H1 (cell line): ENCODE measurements at regions not wholly inside any gene's neighbourhood (a gene's known extent, or its start where the extent isn't known, plus 50 kb on each side); places are given as distances from the start of the nearest gene placed in this dataset.

Source experiments
- CTCF ChIA-PET: fragments of 300-600 bp; sonication (Branson Sonifier 250); formaldehyde crosslinking; loops from one replicate; lab custom pipeline; 2021; ENCODE audit not compliant: partially characterized antibody; lab: Charles Lee
- POLR2A ChIA-PET: fragments of 300-600 bp; sonication (Branson Sonifier 250); formaldehyde crosslinking; loops from one replicate; lab custom pipeline; 2021; ENCODE audit warnings: inconsistent platforms; ENCODE audit not compliant: partially characterized antibody; lab: Charles Lee
- DNase-seq, 2 experiments: peaks; one replicate each; pipeline versions ENCODE4 v3.0.0 to v3.0.0-alpha.2; 2010 to 2022; ENCODE audit warnings: low spot score in 2 of 2, low read depth in 1 of 2, mixed read lengths in 1 of 2
- FAIRE-seq: peaks from 2 replicates; lab custom pipeline; 2011; peaks lifted over from hg19 to GRCh38; lab: Jason Lieb, UNC
- H2AFZ ChIP-seq: 2 replicates; pipeline ENCODE4 v1.8.1; 2012; ENCODE audit warnings: low read length, inconsistent platforms
- H2AK5ac ChIP-seq: 2 replicates; pipeline ENCODE4 v1.6.1; 2013; ENCODE audit warnings: low read depth, low read length
- H2BK120ac ChIP-seq: replicated peaks from 2 replicates; pipeline ENCODE3; 2013; ENCODE audit warnings: low read depth, low read length, inconsistent platforms
- H2BK12ac ChIP-seq: 2 replicates; pipeline ENCODE4 v1.6.1; 2013; ENCODE audit warnings: low read depth, low read length
- H2BK15ac ChIP-seq: 2 replicates; pipeline ENCODE4 v1.6.1; 2013; ENCODE audit warnings: low read length
- H2BK20ac ChIP-seq: 2 replicates; pipeline ENCODE4 v1.6.1; 2013; ENCODE audit warnings: low read length
- H2BK5ac ChIP-seq: 2 replicates; pipeline ENCODE4 v1.6.1; 2013; ENCODE audit warnings: low read depth, low read length
- H3K14ac ChIP-seq: 2 replicates; pipeline ENCODE4 v1.6.1; 2013; ENCODE audit warnings: inconsistent platforms; ENCODE audit not compliant: insufficient read length
- H3K18ac ChIP-seq: 2 replicates; pipeline ENCODE4 v1.6.1; 2013; ENCODE audit warnings: low read length; ENCODE audit errors: extremely low read depth
- H3K23ac ChIP-seq: 2 replicates; pipeline ENCODE4 v1.6.1; 2013; ENCODE audit warnings: inconsistent platforms; ENCODE audit not compliant: insufficient read length
- H3K23me2 ChIP-seq: 2 replicates; pipeline ENCODE4 v1.6.1; 2013; ENCODE audit warnings: low read depth, low read length
- H3K27ac ChIP-seq: 2 replicates; pipeline ENCODE4 v1.6.1; 2011; ENCODE audit warnings: low read depth, low read length, inconsistent platforms
- H3K27me3 ChIP-seq, 4 experiments: replicated peaks in 1 of 4; 1 replicate in 1 of 4; 2 replicates in 3 of 4; pipeline versions ENCODE4 v1.6.1 to v1.8.1; 2011 to 2013; ENCODE audit warnings: low read length in 3 of 4, mild to moderate bottlenecking in 3 of 4, inconsistent platforms in 2 of 4, mixed read lengths in 2 of 4, moderate library complexity in 1 of 4; ENCODE audit not compliant: control insufficient read depth in 3 of 4, insufficient read depth in 3 of 4; ENCODE audit errors: extremely low read depth in 1 of 4
- H3K36me3 ChIP-seq, 4 experiments: 2 replicates each; pipeline versions ENCODE4 v1.6.1 to v1.8.1; 2011 to 2013; ENCODE audit warnings: mild to moderate bottlenecking in 4 of 4, low read length in 3 of 4, moderate library complexity in 2 of 4, control low read depth in 1 of 4, inconsistent platforms in 1 of 4; ENCODE audit not compliant: insufficient read depth in 4 of 4, control insufficient read depth in 2 of 4
- H3K4ac ChIP-seq: replicated peaks from 2 replicates; pipeline ENCODE3; 2013; ENCODE audit warnings: low read length, low read depth, mixed read lengths, inconsistent platforms; ENCODE audit not compliant: insufficient read length
- H3K4me1 ChIP-seq, 4 experiments: replicated peaks in 1 of 4; 1 replicate in 1 of 4; 2 replicates in 3 of 4; pipeline versions ENCODE4 v1.6.1 to v1.8.1; 2011 to 2013; ENCODE audit warnings: low read length in 3 of 4, inconsistent platforms in 2 of 4, mixed read lengths in 1 of 4; ENCODE audit not compliant: insufficient read depth in 4 of 4, control insufficient read depth in 3 of 4
- H3K4me2 ChIP-seq, 2 experiments: 2 replicates each; pipeline versions ENCODE4 v1.6.1 to v1.8.1; 2011 to 2013; ENCODE audit warnings: low read depth in 2 of 2, low read length in 2 of 2, control low read depth in 1 of 2, inconsistent platforms in 1 of 2, mild to moderate bottlenecking in 1 of 2; ENCODE audit not compliant: insufficient read depth in 1 of 2
- H3K4me3 ChIP-seq, 4 experiments: fragments of 200-600, 300-600 bp in 1 of 4; sonication (generic), shearing (Covaris generic), sonication (Bioruptor Twin) in 1 of 4; 2 replicates each; pipeline versions ENCODE4 v1.5.1 to v1.8.1; 2011 to 2016; ENCODE audit warnings: low read length in 4 of 4, low read depth in 3 of 4, control low read depth in 2 of 4, inconsistent platforms in 2 of 4, mild to moderate bottlenecking in 2 of 4, mixed read lengths in 1 of 4, moderate library complexity in 1 of 4; ENCODE audit not compliant: insufficient read depth in 2 of 4; ENCODE audit errors: extremely low read depth in 1 of 4
- H3K56ac ChIP-seq: replicated peaks from 2 replicates; pipeline ENCODE3; 2013; ENCODE audit warnings: low read depth, mild to moderate bottlenecking, mixed read lengths, low read length, inconsistent platforms; ENCODE audit not compliant: insufficient read length
- H3K79me1 ChIP-seq: 2 replicates; pipeline ENCODE4 v1.6.1; 2013; ENCODE audit warnings: low read depth, low read length, control low read depth
- H3K79me2 ChIP-seq, 2 experiments: 2 replicates each; pipeline versions ENCODE4 v1.6.1 to v1.8.1; 2012 to 2013; ENCODE audit warnings: low read length in 2 of 2, mild to moderate bottlenecking in 2 of 2, inconsistent platforms in 1 of 2; ENCODE audit not compliant: insufficient read depth in 2 of 2, control insufficient read depth in 1 of 2
- H3K9ac ChIP-seq, 4 experiments: replicated peaks in 1 of 4; 1 replicate in 1 of 4; 2 replicates in 3 of 4; pipeline versions ENCODE4 v1.6.1 to v1.8.1; 2011 to 2013; ENCODE audit warnings: low read depth in 3 of 4, low read length in 3 of 4, control low read depth in 2 of 4, mild to moderate bottlenecking in 2 of 4, moderate library complexity in 2 of 4, inconsistent platforms in 1 of 4; ENCODE audit errors: extremely low read depth in 1 of 4
- H3K9me3 ChIP-seq, 2 experiments: 2 replicates each; pipeline versions ENCODE4 v1.6.1 to v1.8.1; 2012 to 2013; ENCODE audit warnings: mild to moderate bottlenecking in 2 of 2, moderate library complexity in 2 of 2, control low read depth in 1 of 2, inconsistent platforms in 1 of 2, low read depth in 1 of 2, low read length in 1 of 2, mixed read lengths in 1 of 2; ENCODE audit not compliant: insufficient read depth in 2 of 2
- H4K20me1 ChIP-seq, 2 experiments: replicated peaks in 1 of 2; 2 replicates each; pipeline versions ENCODE3 to v1.8.1; 2011 to 2013; ENCODE audit warnings: inconsistent platforms in 2 of 2, low read length in 2 of 2, mild to moderate bottlenecking in 1 of 2; ENCODE audit not compliant: insufficient read depth in 2 of 2, control insufficient read depth in 1 of 2
- H4K5ac ChIP-seq: 2 replicates; pipeline ENCODE4 v1.6.1; 2013; ENCODE audit warnings: low read length, low read depth, mixed read lengths, inconsistent platforms; ENCODE audit not compliant: insufficient read length
- H4K8ac ChIP-seq: 2 replicates; pipeline ENCODE4 v1.8.0; 2013; ENCODE audit warnings: mild to moderate bottlenecking, moderate library complexity, low read length, inconsistent platforms; ENCODE audit not compliant: insufficient read depth; ENCODE audit errors: extremely low read depth
- H4K91ac ChIP-seq: replicated peaks from 2 replicates; pipeline ENCODE3; 2013; ENCODE audit warnings: low read length, mixed read lengths, inconsistent platforms; ENCODE audit not compliant: insufficient read length
- CTCF ChIP-seq, 3 experiments: IDR thresholded peaks; 1 replicate in 2 of 3; 2 replicates in 1 of 3; pipeline versions ENCODE4 v1.5.1 to v1.6.1; 2011; ENCODE audit warnings: low read length in 3 of 3, mild to moderate bottlenecking in 3 of 3, inconsistent platforms in 2 of 3, low read depth in 1 of 3, moderate library complexity in 1 of 3; ENCODE audit not compliant: insufficient read depth in 1 of 3; ENCODE audit errors: control extremely low read depth in 1 of 3
- GTF2F1 ChIP-seq: IDR thresholded peaks from 2 replicates; pipeline ENCODE4 v1.6.1; 2012; ENCODE audit warnings: low read depth, low read length, improper control_type of control experiment, borderline replicate concordance
- WGBS, 2 experiments: shearing (Covaris generic) in 1 of 2; methylation state at CpG; one replicate each; pipeline versions ENCODE4 v1.1.6 to v1.1.7; 2013 to 2015; ENCODE audit warnings: low lambda C conversion rate in 2 of 2, mixed read lengths in 2 of 2, inconsistent platforms in 1 of 2, low coverage in 1 of 2, missing lambda C conversion rate in 1 of 2; ENCODE audit not compliant: insufficient replicate concordance in 2 of 2, insufficient coverage in 1 of 2, insufficient read length in 1 of 2; ENCODE audit errors: extremely low coverage in 1 of 2, missing lambda C conversion rate in 1 of 2; 5-methylcytosine and 5-hydroxymethylcytosine counted together

- no peak overlapping the region for H2BK120ac ChIP-seq
- H3K4me1 ChIP-seq: no peaks in the 10 kb centered on the region
- no peaks in the 10 kb centered on the region for H3K79me1 ChIP-seq
- H3K79me2 ChIP-seq: no peaks in the 10 kb centered on the region
- no peak overlapping the region for H2BK12ac ChIP-seq
- TF ChIP-seq GTF2F1 (no peak), CTCF (IDR thresholded peaks at IDR 0.05; ENCODE audit: control extremely low read depth in 1 of 3, insufficient read depth in 1 of 3, low read depth in 1 of 3, low read length in 3 of 3) (no peak)
- no peaks in the 10 kb centered on the region for H4K20me1 ChIP-seq
- H2AFZ ChIP-seq: no peak overlapping the region
- POLR2A ChIA-PET: interaction anchor here (0.7 kb wide), 1 partner anchor 38 kb away, joined by 4 read pairs; no protein-coding TSS in a partner anchor
- CTCF ChIA-PET: interaction anchor here (0.7 to 1.8 kb wide), 3 partner anchors 29 to 231 kb away, joined by 4 to 5 read pairs (median 4); no protein-coding TSS in a partner anchor
- no peak overlapping the region for H3K23ac ChIP-seq
- FAIRE-seq (no peak), DNase-seq (no peak)
- H3K56ac ChIP-seq: no peak overlapping the region
- no peak overlapping the region for H4K91ac ChIP-seq
- no peak overlapping the region for H3K4ac ChIP-seq
- H3K27ac ChIP-seq: no peak overlapping the region
- H3K4me3 ChIP-seq: no peak overlapping the region
- no peak overlapping the region for H3K4me2 ChIP-seq
- no peak overlapping the region for H3K14ac ChIP-seq
- no peak overlapping the region for H2AK5ac ChIP-seq
- H3K23me2 ChIP-seq: no peaks in the 10 kb centered on the region
- no peak overlapping the region for H4K8ac ChIP-seq
- H3K9me3 ChIP-seq: no peaks in the 10 kb centered on the region
- no peak overlapping the region for H4K5ac ChIP-seq
- 79% methylated on average over 7 of the region's 7 CpGs; no CpG with 5 or more reads in 1 of the 2 experiments for WGBS, 2 experiments
- no peak overlapping the region for H2BK20ac ChIP-seq
- no peak overlapping the region for H3K18ac ChIP-seq
- H2BK15ac ChIP-seq: no peak overlapping the region; the same call in 1 of the 2 replicates
- H2BK5ac ChIP-seq: no peak overlapping the region
- no peak overlapping the region for H3K9ac ChIP-seq
- no peaks in the 10 kb centered on the region for H3K27me3 ChIP-seq
- no peaks in the 10 kb centered on the region for H3K36me3 ChIP-seq
Measured at GRCh38 chr4:25536564-25537320, 118.9 kb upstream of the SLC34A2 start.
